HEK293 (cell line): ENCODE measurements at regions not wholly inside any gene's neighbourhood (a gene's known extent, or its start where the extent isn't known, plus 50 kb on each side); places are given as distances from the start of the nearest gene placed in this dataset.

Experiments
- CTCF ChIA-PET: fragments of 350-600 bp; formaldehyde crosslinking; extraction: SDS; loops from one replicate; lab custom pipeline; 2021; ENCODE audit warnings: antibody characterized with exemption; lab: Yijun Ruan, JAX
- POLR2A ChIA-PET: fragments of 300-600 bp; formaldehyde crosslinking; extraction: SDS; loops from one replicate; lab custom pipeline; 2020; ENCODE audit warnings: antibody characterized with exemption, inconsistent platforms; lab: Yijun Ruan, JAX
- H3K27ac ChIP-seq: fragments of 200-500 bp; sonication (Bioruptor generic); 2 replicates; pipeline ENCODE4 v1.5.1; 2014; ENCODE audit warnings: low read depth, low read length, control low read depth, inconsistent platforms; ENCODE audit errors: extremely low read depth
- H3K36me3 ChIP-seq, 2 experiments: fragments of 200-500 bp in 1 of 2; sonication (Bioruptor generic) in 1 of 2; 1 replicate in 1 of 2; 2 replicates in 1 of 2; pipeline ENCODE4 v1.5.1; 2014 to 2017; ENCODE audit warnings: inconsistent platforms in 2 of 2, low read length in 2 of 2; ENCODE audit not compliant: control insufficient read depth in 2 of 2, insufficient read depth in 1 of 2
- H3K4me1 ChIP-seq: fragments of 200-500 bp; sonication (Bioruptor generic); 2 replicates; pipeline ENCODE4 v1.5.1; 2014; ENCODE audit warnings: mild to moderate bottlenecking, low read length, inconsistent platforms; ENCODE audit not compliant: control insufficient read depth, insufficient read depth
- H3K4me3 ChIP-seq: 2 replicates; pipeline ENCODE4 v1.5.1; 2011; ENCODE audit warnings: low read depth, mild to moderate bottlenecking, control low read depth, low read length, moderate library complexity
- H3K9me3 ChIP-seq: fragments of 200-500 bp; sonication (Bioruptor generic); 2 replicates; pipeline ENCODE4 v1.5.1; 2014; ENCODE audit warnings: low read depth, low read length, inconsistent platforms; ENCODE audit not compliant: control insufficient read depth, insufficient read depth
- HOXD13 ChIP-seq: sonication (generic); formaldehyde crosslinking; IDR thresholded peaks from 2 replicates; pipeline ENCODE4 v1.8.0; 2022; ENCODE audit warnings: missing genetic modification reagents, borderline replicate concordance
- YY1 ChIP-seq: fragments of 450-650 bp; formaldehyde crosslinking; IDR thresholded peaks from 2 replicates; pipeline ENCODE4 v1.5.1; 2018; ENCODE audit warnings: missing biosample characterization, missing genetic modification characterization
- ZBTB8A ChIP-seq: fragments of 450-650 bp; formaldehyde crosslinking; IDR thresholded peaks from 2 replicates; pipeline ENCODE4 v1.5.1; 2016; ENCODE audit warnings: missing biosample characterization, missing genetic modification characterization
- ZNF221 ChIP-seq: fragments of 450-650 bp; formaldehyde crosslinking; IDR thresholded peaks from 2 replicates; pipeline ENCODE4 v1.5.1; 2017; ENCODE audit warnings: missing biosample characterization, missing genetic modification characterization, borderline replicate concordance
- ZNF341 ChIP-seq: fragments of 450-650 bp; formaldehyde crosslinking; IDR thresholded peaks from 2 replicates; pipeline ENCODE4; 2016; ENCODE audit warnings: low read depth, missing biosample characterization, missing genetic modification characterization
- TF ChIP-seq, protein P1 (sequence below): fragments of 450-650 bp; formaldehyde crosslinking; IDR thresholded peaks from 2 replicates; pipeline ENCODE4 v1.5.1; 2016; ENCODE audit warnings: missing biosample characterization, missing genetic modification characterization, borderline replicate concordance
- TF ChIP-seq, protein P2 (sequence below): fragments of 450-650 bp; formaldehyde crosslinking; IDR thresholded peaks from 2 replicates; pipeline ENCODE4 v1.5.1; 2016; ENCODE audit warnings: missing biosample characterization, missing genetic modification characterization
- TF ChIP-seq, protein P3 (sequence below): IDR thresholded peaks from 2 replicates; pipeline ENCODE4 v1.6.1; 2011; ENCODE audit warnings: mild to moderate bottlenecking, low read depth, low read length, borderline replicate concordance
- TF ChIP-seq, protein P4 (sequence below): fragments of 450-650 bp; formaldehyde crosslinking; IDR thresholded peaks from 2 replicates; pipeline ENCODE4 v1.5.1; 2016; ENCODE audit warnings: missing biosample characterization, missing genetic modification characterization
- TF ChIP-seq, protein P5 (sequence below): fragments of 450-650 bp; formaldehyde crosslinking; IDR thresholded peaks from 2 replicates; pipeline ENCODE4 v1.5.1; 2016; ENCODE audit warnings: missing biosample characterization, missing genetic modification characterization

DNA sequence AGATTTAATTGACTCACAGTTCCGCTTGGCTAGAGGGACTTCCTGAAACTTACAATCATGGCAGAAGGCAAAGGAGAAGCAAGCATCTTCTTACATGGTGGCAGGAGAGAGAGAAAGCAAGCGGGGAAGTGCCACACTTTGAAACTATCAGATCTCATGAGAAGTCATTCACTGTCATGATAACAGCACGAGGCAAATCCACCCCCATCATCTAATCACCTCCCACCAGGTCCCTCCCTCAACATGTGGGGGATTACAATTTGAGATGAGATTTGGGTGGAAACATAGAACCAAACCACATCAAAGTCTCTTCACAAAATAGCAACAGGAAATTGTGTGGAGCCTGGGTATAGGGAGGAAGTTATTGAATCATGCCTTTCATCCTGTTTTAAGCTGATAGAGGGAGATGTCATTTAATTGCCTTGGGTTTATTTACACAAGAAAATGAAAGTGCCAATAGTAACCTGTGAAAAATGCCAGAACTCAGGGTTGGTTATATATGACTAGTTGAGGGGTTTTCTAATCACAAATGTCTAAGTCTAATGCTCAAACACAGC is 624.8 kb upstream of the LMCD1 start (continued):
- TF ChIP-seq, protein P1, sequence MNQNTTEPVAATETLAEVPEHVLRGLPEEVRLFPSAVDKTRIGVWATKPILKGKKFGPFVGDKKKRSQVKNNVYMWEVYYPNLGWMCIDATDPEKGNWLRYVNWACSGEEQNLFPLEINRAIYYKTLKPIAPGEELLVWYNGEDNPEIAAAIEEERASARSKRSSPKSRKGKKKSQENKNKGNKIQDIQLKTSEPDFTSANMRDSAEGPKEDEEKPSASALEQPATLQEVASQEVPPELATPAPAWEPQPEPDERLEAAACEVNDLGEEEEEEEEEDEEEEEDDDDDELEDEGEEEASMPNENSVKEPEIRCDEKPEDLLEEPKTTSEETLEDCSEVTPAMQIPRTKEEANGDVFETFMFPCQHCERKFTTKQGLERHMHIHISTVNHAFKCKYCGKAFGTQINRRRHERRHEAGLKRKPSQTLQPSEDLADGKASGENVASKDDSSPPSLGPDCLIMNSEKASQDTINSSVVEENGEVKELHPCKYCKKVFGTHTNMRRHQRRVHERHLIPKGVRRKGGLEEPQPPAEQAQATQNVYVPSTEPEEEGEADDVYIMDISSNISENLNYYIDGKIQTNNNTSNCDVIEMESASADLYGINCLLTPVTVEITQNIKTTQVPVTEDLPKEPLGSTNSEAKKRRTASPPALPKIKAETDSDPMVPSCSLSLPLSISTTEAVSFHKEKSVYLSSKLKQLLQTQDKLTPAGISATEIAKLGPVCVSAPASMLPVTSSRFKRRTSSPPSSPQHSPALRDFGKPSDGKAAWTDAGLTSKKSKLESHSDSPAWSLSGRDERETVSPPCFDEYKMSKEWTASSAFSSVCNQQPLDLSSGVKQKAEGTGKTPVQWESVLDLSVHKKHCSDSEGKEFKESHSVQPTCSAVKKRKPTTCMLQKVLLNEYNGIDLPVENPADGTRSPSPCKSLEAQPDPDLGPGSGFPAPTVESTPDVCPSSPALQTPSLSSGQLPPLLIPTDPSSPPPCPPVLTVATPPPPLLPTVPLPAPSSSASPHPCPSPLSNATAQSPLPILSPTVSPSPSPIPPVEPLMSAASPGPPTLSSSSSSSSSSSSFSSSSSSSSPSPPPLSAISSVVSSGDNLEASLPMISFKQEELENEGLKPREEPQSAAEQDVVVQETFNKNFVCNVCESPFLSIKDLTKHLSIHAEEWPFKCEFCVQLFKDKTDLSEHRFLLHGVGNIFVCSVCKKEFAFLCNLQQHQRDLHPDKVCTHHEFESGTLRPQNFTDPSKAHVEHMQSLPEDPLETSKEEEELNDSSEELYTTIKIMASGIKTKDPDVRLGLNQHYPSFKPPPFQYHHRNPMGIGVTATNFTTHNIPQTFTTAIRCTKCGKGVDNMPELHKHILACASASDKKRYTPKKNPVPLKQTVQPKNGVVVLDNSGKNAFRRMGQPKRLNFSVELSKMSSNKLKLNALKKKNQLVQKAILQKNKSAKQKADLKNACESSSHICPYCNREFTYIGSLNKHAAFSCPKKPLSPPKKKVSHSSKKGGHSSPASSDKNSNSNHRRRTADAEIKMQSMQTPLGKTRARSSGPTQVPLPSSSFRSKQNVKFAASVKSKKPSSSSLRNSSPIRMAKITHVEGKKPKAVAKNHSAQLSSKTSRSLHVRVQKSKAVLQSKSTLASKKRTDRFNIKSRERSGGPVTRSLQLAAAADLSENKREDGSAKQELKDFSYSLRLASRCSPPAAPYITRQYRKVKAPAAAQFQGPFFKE (tag by site-specific recombination), result no peak
- TF ChIP-seq, protein P2, sequence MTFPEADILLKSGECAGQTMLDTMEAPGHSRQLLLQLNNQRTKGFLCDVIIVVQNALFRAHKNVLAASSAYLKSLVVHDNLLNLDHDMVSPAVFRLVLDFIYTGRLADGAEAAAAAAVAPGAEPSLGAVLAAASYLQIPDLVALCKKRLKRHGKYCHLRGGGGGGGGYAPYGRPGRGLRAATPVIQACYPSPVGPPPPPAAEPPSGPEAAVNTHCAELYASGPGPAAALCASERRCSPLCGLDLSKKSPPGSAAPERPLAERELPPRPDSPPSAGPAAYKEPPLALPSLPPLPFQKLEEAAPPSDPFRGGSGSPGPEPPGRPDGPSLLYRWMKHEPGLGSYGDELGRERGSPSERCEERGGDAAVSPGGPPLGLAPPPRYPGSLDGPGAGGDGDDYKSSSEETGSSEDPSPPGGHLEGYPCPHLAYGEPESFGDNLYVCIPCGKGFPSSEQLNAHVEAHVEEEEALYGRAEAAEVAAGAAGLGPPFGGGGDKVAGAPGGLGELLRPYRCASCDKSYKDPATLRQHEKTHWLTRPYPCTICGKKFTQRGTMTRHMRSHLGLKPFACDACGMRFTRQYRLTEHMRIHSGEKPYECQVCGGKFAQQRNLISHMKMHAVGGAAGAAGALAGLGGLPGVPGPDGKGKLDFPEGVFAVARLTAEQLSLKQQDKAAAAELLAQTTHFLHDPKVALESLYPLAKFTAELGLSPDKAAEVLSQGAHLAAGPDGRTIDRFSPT (tag by site-specific recombination), result no peak
- TF ChIP-seq YY1, result no peak
- TF ChIP-seq, protein P3, sequence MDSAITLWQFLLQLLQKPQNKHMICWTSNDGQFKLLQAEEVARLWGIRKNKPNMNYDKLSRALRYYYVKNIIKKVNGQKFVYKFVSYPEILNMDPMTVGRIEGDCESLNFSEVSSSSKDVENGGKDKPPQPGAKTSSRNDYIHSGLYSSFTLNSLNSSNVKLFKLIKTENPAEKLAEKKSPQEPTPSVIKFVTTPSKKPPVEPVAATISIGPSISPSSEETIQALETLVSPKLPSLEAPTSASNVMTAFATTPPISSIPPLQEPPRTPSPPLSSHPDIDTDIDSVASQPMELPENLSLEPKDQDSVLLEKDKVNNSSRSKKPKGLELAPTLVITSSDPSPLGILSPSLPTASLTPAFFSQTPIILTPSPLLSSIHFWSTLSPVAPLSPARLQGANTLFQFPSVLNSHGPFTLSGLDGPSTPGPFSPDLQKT, result no peak
- no peak for TF ChIP-seq ZNF341
- TF ChIP-seq, protein P4, sequence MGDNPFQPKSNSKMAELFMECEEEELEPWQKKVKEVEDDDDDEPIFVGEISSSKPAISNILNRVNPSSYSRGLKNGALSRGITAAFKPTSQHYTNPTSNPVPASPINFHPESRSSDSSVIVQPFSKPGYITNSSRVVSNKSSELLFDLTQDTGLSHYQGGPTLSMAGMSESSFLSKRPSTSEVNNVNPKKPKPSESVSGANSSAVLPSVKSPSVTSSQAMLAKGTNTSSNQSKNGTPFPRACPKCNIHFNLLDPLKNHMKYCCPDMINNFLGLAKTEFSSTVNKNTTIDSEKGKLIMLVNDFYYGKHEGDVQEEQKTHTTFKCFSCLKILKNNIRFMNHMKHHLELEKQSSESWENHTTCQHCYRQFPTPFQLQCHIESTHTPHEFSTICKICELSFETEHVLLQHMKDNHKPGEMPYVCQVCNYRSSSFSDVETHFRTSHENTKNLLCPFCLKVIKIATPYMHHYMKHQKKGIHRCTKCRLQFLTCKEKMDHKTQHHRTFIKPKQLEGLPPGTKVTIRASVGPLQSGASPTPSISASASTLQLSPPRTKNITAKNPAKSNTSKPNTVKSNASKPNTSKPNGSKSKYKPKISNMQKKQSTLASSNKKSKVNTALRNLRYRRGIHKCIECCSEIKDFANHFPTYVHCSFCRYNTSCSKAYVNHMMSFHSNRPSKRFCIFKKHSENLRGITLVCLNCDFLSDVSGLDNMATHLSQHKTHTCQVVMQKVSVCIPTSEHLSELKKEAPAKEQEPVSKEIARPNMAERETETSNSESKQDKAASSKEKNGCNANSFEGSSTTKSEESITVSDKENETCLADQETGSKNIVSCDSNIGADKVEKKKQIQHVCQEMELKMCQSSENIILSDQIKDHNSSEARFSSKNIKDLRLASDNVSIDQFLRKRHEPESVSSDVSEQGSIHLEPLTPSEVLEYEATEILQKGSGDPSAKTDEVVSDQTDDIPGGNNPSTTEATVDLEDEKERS (tag by site-specific recombination), result no peak
- TF ChIP-seq HOXD13, result no peak
- TF ChIP-seq, all 188 proteins: peak for 0

DNA sequence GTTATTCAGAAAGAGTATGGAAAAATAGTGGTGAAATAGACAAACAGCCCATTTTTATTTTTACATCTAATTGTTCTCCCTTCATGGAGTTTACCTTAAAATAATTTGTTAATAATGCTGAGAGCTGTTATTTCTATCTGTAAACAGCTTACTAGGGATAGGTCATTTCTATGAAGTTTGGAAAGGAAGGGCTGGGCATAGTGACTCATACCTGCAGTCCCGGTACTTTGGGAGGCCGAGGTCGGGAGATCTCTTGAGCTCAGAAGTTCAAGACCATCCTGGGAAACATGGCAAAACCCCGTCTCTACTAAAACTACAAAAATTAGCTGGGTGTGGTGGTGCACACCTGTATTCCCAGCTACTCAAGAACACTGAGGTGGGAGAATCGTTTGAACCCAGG is 624.3 kb upstream of the LMCD1 start:
- CTCF ChIA-PET, result no interaction called here
- Histone ChIP-seq H3K27ac (no peak overlapping the region), H3K4me1 (no peaks in the 10 kb centered on the region), H3K36me3 (no peaks in the 10 kb centered on the region), H3K4me3 (no peak overlapping the region), H3K9me3 (no peaks in the 10 kb centered on the region)
- TF ChIP-seq ZBTB8A (tag by site-specific recombination), result no peak
- POLR2A ChIA-PET, result no interaction called here

DNA sequence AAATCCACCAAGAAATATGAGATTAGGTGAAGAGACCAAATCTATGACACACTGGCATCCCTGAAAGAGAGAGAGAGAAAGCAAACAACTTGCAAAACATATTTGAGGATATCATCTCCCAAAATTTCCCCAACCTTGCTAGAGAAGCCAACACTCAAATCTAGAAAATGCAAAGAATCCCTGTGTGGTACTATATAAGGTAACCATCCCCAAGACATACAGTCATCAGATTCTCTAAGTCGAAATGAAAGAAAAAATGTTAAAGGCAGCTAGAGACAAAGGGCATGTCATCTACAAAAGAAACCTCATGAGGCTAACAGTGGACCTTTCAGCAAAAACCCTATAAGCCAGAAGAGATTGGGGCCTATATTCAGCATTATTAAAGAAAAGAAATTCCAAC is 622.1 kb upstream of the LMCD1 start:
- ChIA-PET POLR2A (no interaction called here), CTCF (no interaction called here)
- Histone ChIP-seq H3K4me1 (no peaks in the 10 kb centered on the region), H3K4me3 (no peak overlapping the region), H3K36me3 (no peaks in the 10 kb centered on the region), H3K9me3 (no peaks in the 10 kb centered on the region), H3K27ac (no peak overlapping the region)
- TF ChIP-seq, protein P5, sequence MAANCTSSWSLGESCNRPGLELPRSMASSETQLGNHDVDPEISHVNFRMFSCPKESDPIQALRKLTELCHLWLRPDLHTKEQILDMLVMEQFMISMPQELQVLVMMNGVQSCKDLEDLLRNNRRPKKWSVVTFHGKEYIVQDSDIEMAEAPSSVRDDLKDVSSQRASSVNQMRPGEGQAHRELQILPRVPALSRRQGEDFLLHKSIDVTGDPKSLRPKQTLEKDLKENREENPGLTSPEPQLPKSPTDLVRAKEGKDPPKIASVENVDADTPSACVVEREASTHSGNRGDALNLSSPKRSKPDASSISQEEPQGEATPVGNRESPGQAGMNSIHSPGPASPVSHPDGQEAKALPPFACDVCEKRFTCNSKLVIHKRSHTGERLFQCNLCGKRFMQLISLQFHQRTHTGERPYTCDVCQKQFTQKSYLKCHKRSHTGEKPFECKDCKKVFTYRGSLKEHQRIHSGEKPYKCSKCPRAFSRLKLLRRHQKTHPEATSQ (tag by site-specific recombination), result no peak
- no peak for TF ChIP-seq ZNF221 (tag by site-specific recombination)
